WTC11 (cell line): ENCODE measurements at regions not wholly inside any gene's neighbourhood (a gene's known extent, or its start where the extent isn't known, plus 50 kb on each side); places are given as distances from the start of the nearest gene placed in this dataset.

Source experiments
- ATAC-seq: fragments of 200-7000 bp; cut with Tn5 transposase; 2 replicates; pipeline ENCODE4 v1.10.0; 2021; ENCODE audit warnings: mild to moderate bottlenecking, moderate library complexity
- CTCF ChIA-PET: fragments of 300-600 bp; sonication (Branson Sonifier 250); formaldehyde crosslinking; loops from one replicate; lab custom pipeline; 2021; ENCODE audit warnings: antibody characterized with exemption; lab: Charles Lee
- POLR2A ChIA-PET: fragments of 350-600 bp; sonication (Branson Sonifier 250); formaldehyde crosslinking; loops from one replicate; lab custom pipeline; 2021; ENCODE audit warnings: antibody characterized with exemption; lab: Charles Lee
- DNase-seq: peaks from one replicate; pipeline ENCODE4 v3.0.0; 2021; ENCODE audit warnings: low spot score
- H3K27ac Mint-ChIP-seq: 2 replicates; pipeline ENCODE4 v1.8.0; 2021; ENCODE audit warnings: mixed read lengths
- H3K27me3 Mint-ChIP-seq: 2 replicates; pipeline ENCODE4 v1.8.0; 2021; ENCODE audit warnings: low read depth, mild to moderate bottlenecking, moderate library complexity, mixed read lengths
- H3K36me3 Mint-ChIP-seq: 2 replicates; pipeline ENCODE4 v1.8.0; 2021; ENCODE audit warnings: mixed read lengths
- H3K4me1 Mint-ChIP-seq: 2 replicates; pipeline ENCODE4 v1.8.0; 2022; ENCODE audit warnings: mixed read lengths
- H3K4me3 Mint-ChIP-seq: 2 replicates; pipeline ENCODE4 v1.8.0; 2021; ENCODE audit warnings: mild to moderate bottlenecking, moderate library complexity, mixed read lengths
- H3K9me3 Mint-ChIP-seq: 2 replicates; pipeline ENCODE4 v1.8.0; 2021; ENCODE audit warnings: mixed read lengths
- ESRRA ChIP-seq: sonication (generic); formaldehyde crosslinking; IDR thresholded peaks from 2 replicates; pipeline ENCODE4 v1.8.1; 2022; ENCODE audit warnings: mild to moderate bottlenecking, missing genetic modification reagents, borderline replicate concordance
- FOXK1 ChIP-seq: sonication (generic); formaldehyde crosslinking; IDR thresholded peaks from 2 replicates; pipeline ENCODE4 v1.8.0; 2022; ENCODE audit warnings: mild to moderate bottlenecking, moderate library complexity, missing genetic modification reagents
- FOXP1 ChIP-seq: sonication (generic); formaldehyde crosslinking; IDR thresholded peaks from 2 replicates; pipeline ENCODE4 v1.8.0; 2022; ENCODE audit warnings: missing genetic modification reagents, mild to moderate bottlenecking, moderate library complexity, borderline replicate concordance
- JUN ChIP-seq: sonication (generic); formaldehyde crosslinking; IDR thresholded peaks from 2 replicates; pipeline ENCODE4 v1.8.0; 2023; ENCODE audit warnings: mild to moderate bottlenecking, missing genetic modification reagents
- KAT7 ChIP-seq: sonication (generic); formaldehyde crosslinking; IDR thresholded peaks from 2 replicates; pipeline ENCODE4 v1.8.1; 2023; ENCODE audit warnings: missing genetic modification reagents, mild to moderate bottlenecking, borderline replicate concordance
- MLX ChIP-seq: sonication (generic); formaldehyde crosslinking; IDR thresholded peaks from 2 replicates; pipeline ENCODE4 v1.8.1; 2023; ENCODE audit warnings: mild to moderate bottlenecking, missing genetic modification reagents, moderate library complexity
- NR2C2 ChIP-seq: sonication (generic); formaldehyde crosslinking; IDR thresholded peaks from 2 replicates; pipeline ENCODE4 v1.8.0; 2022; ENCODE audit warnings: mild to moderate bottlenecking, missing genetic modification reagents
- RORB ChIP-seq: fragments of 250-450 bp; sonication (Bioruptor Pico); IDR thresholded peaks from 2 replicates; pipeline ENCODE4 v1.9.0; 2021; ENCODE audit warnings: mild to moderate bottlenecking
- ZNF317 ChIP-seq: sonication (generic); formaldehyde crosslinking; IDR thresholded peaks from 2 replicates; pipeline ENCODE4 v1.8.1; 2023; ENCODE audit warnings: low read depth, mild to moderate bottlenecking, moderate library complexity, missing genetic modification reagents, borderline replicate concordance
- ZNF396 ChIP-seq: fragments of 250-450 bp; sonication (Bioruptor Pico); IDR thresholded peaks from 2 replicates; pipeline ENCODE4 v1.8.0; 2021; ENCODE audit warnings: mild to moderate bottlenecking, moderate library complexity, borderline replicate concordance
- ZNF416 ChIP-seq: fragments of 250-450 bp; sonication (Bioruptor Pico); IDR thresholded peaks from 2 replicates; pipeline ENCODE4 v1.9.0; 2021; ENCODE audit warnings: mild to moderate bottlenecking, inconsistent platforms
- ZNF512 ChIP-seq: sonication (generic); formaldehyde crosslinking; IDR thresholded peaks from 2 replicates; pipeline ENCODE4 v1.8.1; 2022; ENCODE audit warnings: missing genetic modification reagents, borderline replicate concordance
- TF ChIP-seq, protein P1 (sequence below): sonication (generic); formaldehyde crosslinking; conservative IDR thresholded peaks from 2 replicates; pipeline ENCODE4 v1.8.1; 2022; ENCODE audit warnings: mild to moderate bottlenecking, missing genetic modification reagents
- TF ChIP-seq, protein P2 (sequence below): sonication (generic); formaldehyde crosslinking; IDR thresholded peaks from 2 replicates; pipeline ENCODE4 v1.8.1; 2023; ENCODE audit warnings: mild to moderate bottlenecking, missing genetic modification reagents, moderate library complexity
- TF ChIP-seq, protein P3 (sequence below): sonication (generic); formaldehyde crosslinking; IDR thresholded peaks from 2 replicates; pipeline ENCODE4 v1.8.0; 2022; ENCODE audit warnings: mild to moderate bottlenecking, missing genetic modification reagents
- TF ChIP-seq, protein P4 (sequence below): sonication (generic); formaldehyde crosslinking; conservative IDR thresholded peaks from 2 replicates; pipeline ENCODE4 v1.8.1; 2023; ENCODE audit warnings: mild to moderate bottlenecking, low read depth, missing genetic modification reagents, moderate library complexity
- TF ChIP-seq, protein P5 (sequence below): sonication (generic); formaldehyde crosslinking; IDR thresholded peaks from 2 replicates; pipeline ENCODE4 v1.8.0; 2022; ENCODE audit warnings: mild to moderate bottlenecking, missing genetic modification reagents
- TF ChIP-seq, protein P6 (sequence below): sonication (generic); formaldehyde crosslinking; IDR thresholded peaks from 2 replicates; pipeline ENCODE4 v1.8.1; 2022; ENCODE audit warnings: low read depth, mild to moderate bottlenecking, moderate library complexity, missing genetic modification reagents, borderline replicate concordance
- TF ChIP-seq, protein P7 (sequence below): sonication (generic); formaldehyde crosslinking; IDR thresholded peaks from 2 replicates; pipeline ENCODE4 v1.8.1; 2023; ENCODE audit warnings: mild to moderate bottlenecking, missing genetic modification reagents, borderline replicate concordance

DNA sequence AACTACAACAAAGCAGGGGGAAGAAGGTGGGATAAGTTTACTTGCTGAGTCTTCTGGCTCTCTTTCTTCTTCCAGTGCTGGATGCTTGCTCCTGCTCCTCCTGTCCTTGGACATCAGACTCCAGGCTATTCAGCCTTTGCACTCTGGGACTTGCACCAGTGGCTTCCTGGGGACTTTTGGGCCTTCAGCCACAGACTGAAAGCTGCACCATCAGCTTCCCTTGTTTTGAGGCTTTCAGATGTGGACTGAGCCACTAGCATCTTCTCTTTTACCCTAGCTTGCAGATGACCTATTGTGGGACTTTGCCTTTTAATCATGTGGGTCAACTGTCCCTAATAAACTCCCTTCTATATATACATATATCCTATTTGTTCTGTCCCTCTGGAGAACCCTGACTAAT is 173.0 kb upstream of the UFM1 start:
- no peak for ATAC-seq
- peaks cover 16% of the 10 kb centered on the region for H3K4me1 Mint-ChIP-seq
- POLR2A ChIA-PET = no interaction called here
- H3K27ac Mint-ChIP-seq = no peak overlapping the region
- H3K4me3 Mint-ChIP-seq = no peak overlapping the region
- no peaks in the 10 kb centered on the region for H3K27me3 Mint-ChIP-seq
- TF ChIP-seq ZNF396 (CRISPR knock-in tag) (no peak), ZNF512 (no peak), ZNF416 (no peak), JUN (no peak), FOXP1 (CRISPR knock-in tag) (no peak), FOXK1 (CRISPR knock-in tag) (no peak), RORB (CRISPR knock-in tag) (no peak)
- TF ChIP-seq, protein P1, sequence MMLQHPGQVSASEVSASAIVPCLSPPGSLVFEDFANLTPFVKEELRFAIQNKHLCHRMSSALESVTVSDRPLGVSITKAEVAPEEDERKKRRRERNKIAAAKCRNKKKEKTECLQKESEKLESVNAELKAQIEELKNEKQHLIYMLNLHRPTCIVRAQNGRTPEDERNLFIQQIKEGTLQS = no peak
- TF ChIP-seq, protein P2, sequence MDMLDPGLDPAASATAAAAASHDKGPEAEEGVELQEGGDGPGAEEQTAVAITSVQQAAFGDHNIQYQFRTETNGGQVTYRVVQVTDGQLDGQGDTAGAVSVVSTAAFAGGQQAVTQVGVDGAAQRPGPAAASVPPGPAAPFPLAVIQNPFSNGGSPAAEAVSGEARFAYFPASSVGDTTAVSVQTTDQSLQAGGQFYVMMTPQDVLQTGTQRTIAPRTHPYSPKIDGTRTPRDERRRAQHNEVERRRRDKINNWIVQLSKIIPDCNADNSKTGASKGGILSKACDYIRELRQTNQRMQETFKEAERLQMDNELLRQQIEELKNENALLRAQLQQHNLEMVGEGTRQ (CRISPR knock-in tag) = no peak
- TF ChIP-seq, protein P3, sequence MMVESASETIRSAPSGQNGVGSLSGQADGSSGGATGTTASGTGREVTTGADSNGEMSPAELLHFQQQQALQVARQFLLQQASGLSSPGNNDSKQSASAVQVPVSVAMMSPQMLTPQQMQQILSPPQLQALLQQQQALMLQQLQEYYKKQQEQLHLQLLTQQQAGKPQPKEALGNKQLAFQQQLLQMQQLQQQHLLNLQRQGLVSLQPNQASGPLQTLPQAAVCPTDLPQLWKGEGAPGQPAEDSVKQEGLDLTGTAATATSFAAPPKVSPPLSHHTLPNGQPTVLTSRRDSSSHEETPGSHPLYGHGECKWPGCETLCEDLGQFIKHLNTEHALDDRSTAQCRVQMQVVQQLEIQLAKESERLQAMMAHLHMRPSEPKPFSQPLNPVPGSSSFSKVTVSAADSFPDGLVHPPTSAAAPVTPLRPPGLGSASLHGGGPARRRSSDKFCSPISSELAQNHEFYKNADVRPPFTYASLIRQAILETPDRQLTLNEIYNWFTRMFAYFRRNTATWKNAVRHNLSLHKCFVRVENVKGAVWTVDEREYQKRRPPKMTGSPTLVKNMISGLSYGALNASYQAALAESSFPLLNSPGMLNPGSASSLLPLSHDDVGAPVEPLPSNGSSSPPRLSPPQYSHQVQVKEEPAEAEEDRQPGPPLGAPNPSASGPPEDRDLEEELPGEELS (CRISPR knock-in tag) = no peak
- TF ChIP-seq, protein P4, sequence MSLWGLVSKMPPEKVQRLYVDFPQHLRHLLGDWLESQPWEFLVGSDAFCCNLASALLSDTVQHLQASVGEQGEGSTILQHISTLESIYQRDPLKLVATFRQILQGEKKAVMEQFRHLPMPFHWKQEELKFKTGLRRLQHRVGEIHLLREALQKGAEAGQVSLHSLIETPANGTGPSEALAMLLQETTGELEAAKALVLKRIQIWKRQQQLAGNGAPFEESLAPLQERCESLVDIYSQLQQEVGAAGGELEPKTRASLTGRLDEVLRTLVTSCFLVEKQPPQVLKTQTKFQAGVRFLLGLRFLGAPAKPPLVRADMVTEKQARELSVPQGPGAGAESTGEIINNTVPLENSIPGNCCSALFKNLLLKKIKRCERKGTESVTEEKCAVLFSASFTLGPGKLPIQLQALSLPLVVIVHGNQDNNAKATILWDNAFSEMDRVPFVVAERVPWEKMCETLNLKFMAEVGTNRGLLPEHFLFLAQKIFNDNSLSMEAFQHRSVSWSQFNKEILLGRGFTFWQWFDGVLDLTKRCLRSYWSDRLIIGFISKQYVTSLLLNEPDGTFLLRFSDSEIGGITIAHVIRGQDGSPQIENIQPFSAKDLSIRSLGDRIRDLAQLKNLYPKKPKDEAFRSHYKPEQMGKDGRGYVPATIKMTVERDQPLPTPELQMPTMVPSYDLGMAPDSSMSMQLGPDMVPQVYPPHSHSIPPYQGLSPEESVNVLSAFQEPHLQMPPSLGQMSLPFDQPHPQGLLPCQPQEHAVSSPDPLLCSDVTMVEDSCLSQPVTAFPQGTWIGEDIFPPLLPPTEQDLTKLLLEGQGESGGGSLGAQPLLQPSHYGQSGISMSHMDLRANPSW (CRISPR knock-in tag) = no peak
- TF ChIP-seq, protein P5, sequence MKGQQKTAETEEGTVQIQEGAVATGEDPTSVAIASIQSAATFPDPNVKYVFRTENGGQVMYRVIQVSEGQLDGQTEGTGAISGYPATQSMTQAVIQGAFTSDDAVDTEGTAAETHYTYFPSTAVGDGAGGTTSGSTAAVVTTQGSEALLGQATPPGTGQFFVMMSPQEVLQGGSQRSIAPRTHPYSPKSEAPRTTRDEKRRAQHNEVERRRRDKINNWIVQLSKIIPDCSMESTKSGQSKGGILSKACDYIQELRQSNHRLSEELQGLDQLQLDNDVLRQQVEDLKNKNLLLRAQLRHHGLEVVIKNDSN (CRISPR knock-in tag) = no peak
- no peak for DNase-seq
- no peaks in the 10 kb centered on the region for H3K9me3 Mint-ChIP-seq
- H3K36me3 Mint-ChIP-seq = no peaks in the 10 kb centered on the region
- CTCF ChIA-PET = interaction anchor here (1.3 kb wide), 1 partner anchor 34 kb away, joined by 3 read pairs; no protein-coding TSS in a partner anchor

DNA sequence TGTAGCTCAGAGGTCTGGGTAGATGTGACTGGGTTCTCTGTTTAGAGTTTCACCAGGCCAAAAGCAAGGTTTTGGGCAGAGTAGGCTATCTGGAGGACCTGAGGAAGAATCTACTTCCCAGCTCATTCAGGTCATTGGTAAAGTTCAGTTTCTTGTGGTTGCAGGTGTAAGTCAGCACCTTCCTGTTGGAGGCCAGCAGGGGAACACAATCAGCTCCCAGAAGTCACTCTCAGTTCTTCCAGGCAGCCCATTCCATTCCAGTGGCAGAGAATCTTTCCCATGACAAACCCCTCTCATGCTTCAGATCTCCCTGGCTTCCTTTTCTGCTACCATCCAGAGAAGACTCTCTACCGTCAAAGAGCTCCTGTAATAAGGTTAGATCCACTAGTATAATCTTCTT is 176.2 kb upstream of the UFM1 start:
- Mint-ChIP-seq H3K4me3 (no peak overlapping the region), H3K4me1 (peaks cover 4% of the 10 kb centered on the region), H3K27ac (no peak overlapping the region; the same call in 1 of the 2 replicates), H3K27me3 (no peaks in the 10 kb centered on the region), H3K36me3 (no peaks in the 10 kb centered on the region), H3K9me3 (no peaks in the 10 kb centered on the region)
- ChIA-PET POLR2A (no interaction called here), CTCF (no interaction called here)
- TF ChIP-seq ESRRA (CRISPR knock-in tag) (no peak), MLX (no peak), KAT7 (CRISPR knock-in tag) (no peak), NR2C2 (CRISPR knock-in tag) (no peak), ZNF317 (no peak)
- TF ChIP-seq, protein P6, sequence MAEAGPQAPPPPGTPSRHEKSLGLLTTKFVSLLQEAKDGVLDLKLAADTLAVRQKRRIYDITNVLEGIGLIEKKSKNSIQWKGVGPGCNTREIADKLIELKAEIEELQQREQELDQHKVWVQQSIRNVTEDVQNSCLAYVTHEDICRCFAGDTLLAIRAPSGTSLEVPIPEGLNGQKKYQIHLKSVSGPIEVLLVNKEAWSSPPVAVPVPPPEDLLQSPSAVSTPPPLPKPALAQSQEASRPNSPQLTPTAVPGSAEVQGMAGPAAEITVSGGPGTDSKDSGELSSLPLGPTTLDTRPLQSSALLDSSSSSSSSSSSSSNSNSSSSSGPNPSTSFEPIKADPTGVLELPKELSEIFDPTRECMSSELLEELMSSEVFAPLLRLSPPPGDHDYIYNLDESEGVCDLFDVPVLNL (CRISPR knock-in tag) = no peak
- TF ChIP-seq, protein P7, sequence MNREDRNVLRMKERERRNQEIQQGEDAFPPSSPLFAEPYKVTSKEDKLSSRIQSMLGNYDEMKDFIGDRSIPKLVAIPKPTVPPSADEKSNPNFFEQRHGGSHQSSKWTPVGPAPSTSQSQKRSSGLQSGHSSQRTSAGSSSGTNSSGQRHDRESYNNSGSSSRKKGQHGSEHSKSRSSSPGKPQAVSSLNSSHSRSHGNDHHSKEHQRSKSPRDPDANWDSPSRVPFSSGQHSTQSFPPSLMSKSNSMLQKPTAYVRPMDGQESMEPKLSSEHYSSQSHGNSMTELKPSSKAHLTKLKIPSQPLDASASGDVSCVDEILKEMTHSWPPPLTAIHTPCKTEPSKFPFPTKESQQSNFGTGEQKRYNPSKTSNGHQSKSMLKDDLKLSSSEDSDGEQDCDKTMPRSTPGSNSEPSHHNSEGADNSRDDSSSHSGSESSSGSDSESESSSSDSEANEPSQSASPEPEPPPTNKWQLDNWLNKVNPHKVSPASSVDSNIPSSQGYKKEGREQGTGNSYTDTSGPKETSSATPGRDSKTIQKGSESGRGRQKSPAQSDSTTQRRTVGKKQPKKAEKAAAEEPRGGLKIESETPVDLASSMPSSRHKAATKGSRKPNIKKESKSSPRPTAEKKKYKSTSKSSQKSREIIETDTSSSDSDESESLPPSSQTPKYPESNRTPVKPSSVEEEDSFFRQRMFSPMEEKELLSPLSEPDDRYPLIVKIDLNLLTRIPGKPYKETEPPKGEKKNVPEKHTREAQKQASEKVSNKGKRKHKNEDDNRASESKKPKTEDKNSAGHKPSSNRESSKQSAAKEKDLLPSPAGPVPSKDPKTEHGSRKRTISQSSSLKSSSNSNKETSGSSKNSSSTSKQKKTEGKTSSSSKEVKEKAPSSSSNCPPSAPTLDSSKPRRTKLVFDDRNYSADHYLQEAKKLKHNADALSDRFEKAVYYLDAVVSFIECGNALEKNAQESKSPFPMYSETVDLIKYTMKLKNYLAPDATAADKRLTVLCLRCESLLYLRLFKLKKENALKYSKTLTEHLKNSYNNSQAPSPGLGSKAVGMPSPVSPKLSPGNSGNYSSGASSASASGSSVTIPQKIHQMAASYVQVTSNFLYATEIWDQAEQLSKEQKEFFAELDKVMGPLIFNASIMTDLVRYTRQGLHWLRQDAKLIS = no peak
- TF ChIP-seq, protein P2 (CRISPR knock-in tag) = no peak
- ATAC-seq (peak; percentile 60; the same call in 1 of the 2 replicates), DNase-seq (no peak)
